PFSK-1 (cell line): ENCODE measurements at regions not wholly inside any gene's neighbourhood (a gene's known extent, or its start where the extent isn't known, plus 50 kb on each side); places are given as distances from the start of the nearest gene placed in this dataset.

Experiments used
- FOXP2 ChIP-seq: optimal IDR thresholded peaks from 2 replicates; pipeline ENCODE3; 2011; ENCODE audit warnings: borderline replicate concordance, control low read depth, inconsistent platforms; ENCODE audit not compliant: insufficient read depth; ENCODE audit errors: extremely low read length, extremely low read depth
- POLR2AphosphoS5 ChIP-seq: IDR thresholded peaks from 2 replicates; pipeline ENCODE4 v1.6.1; 2012; ENCODE audit warnings: low read depth, mild to moderate bottlenecking, control low read depth, low read length, moderate library complexity
- REST ChIP-seq, 2 experiments: IDR thresholded peaks; 2 replicates each; pipeline versions ENCODE4 v1.6.1 to v1.8.0; 2011 to 2012; ENCODE audit warnings: low read depth in 2 of 2, low read length in 2 of 2, control low read depth in 1 of 2, inconsistent platforms in 1 of 2, mild to moderate bottlenecking in 1 of 2, moderate library complexity in 1 of 2; ENCODE audit not compliant: insufficient read depth in 1 of 2
- SIN3A ChIP-seq: IDR thresholded peaks from 2 replicates; pipeline ENCODE4 v1.6.1; 2012; ENCODE audit warnings: mild to moderate bottlenecking, low read length, moderate library complexity, borderline replicate concordance; ENCODE audit not compliant: insufficient read depth
- TAF1 ChIP-seq: IDR thresholded peaks from 2 replicates; pipeline ENCODE4 v1.6.1; 2012; ENCODE audit warnings: low read length, control low read depth, borderline replicate concordance; ENCODE audit not compliant: insufficient read depth

GRCh38 chr2:240246173-240246820 is 105.8 kb upstream of the OTOS start:
- TF ChIP-seq POLR2AphosphoS5 = no peak
- no peak for TF ChIP-seq SIN3A
- TF ChIP-seq FOXP2 = no peak

GRCh38 chr2:240247241-240247867 is 106.9 kb upstream of the OTOS start:
- TF ChIP-seq POLR2AphosphoS5 (no peak), REST (IDR thresholded peaks at IDR 0.05; ENCODE audit: insufficient read depth in 1 of 2, low read depth in 2 of 2, low read length in 2 of 2) (no peak), FOXP2 (no peak)

- TF ChIP-seq TAF1 (no peak), POLR2AphosphoS5 (no peak), REST (IDR thresholded peaks at IDR 0.05; ENCODE audit: insufficient read depth in 1 of 2, low read depth in 2 of 2, low read length in 2 of 2) (no peak), SIN3A (no peak), FOXP2 (no peak)
These were observed 107.6 kb upstream of the OTOS start for GRCh38 chr2:240247868-240248720.

- TF ChIP-seq SIN3A (no peak), POLR2AphosphoS5 (no peak)
These were observed 108.4 kb upstream of the OTOS start for GRCh38 chr2:240248721-240249422.

GRCh38 chr2:240249423-240250149 is 109.1 kb upstream of the OTOS start:
- TF ChIP-seq REST (IDR thresholded peaks at IDR 0.05; ENCODE audit: insufficient read depth in 1 of 2, low read depth in 2 of 2, low read length in 2 of 2) (no peak), TAF1 (no peak), FOXP2 (no peak), POLR2AphosphoS5 (no peak), SIN3A (no peak)
